HepG2 (cell line): ENCODE measurements at regions not wholly inside any gene's neighbourhood (a gene's known extent, or its start where the extent isn't known, plus 50 kb on each side); places are given as distances from the start of the nearest gene placed in this dataset.
A peak's percentile ranks its signal among the peaks of the same experiment; 100 is the strongest.

ENCODE experiments used
- ATAC-seq: fragments of 200-7000 bp; cut with Tn5 transposase; 3 replicates; pipeline ENCODE4 v1.9.1; 2020; ENCODE audit warnings: mild to moderate bottlenecking, moderate library complexity
- BruUV-seq: library from RNA; stranded (reverse); fragments of 400-500 nt; replicated peaks from 2 replicates; lab custom pipeline; 2021; lab: Mats Ljungman, UMichigan
- CTCF ChIA-PET: fragments of 300-600 bp; formaldehyde crosslinking; extraction: SDS; loops from one replicate; lab custom pipeline; 2021; ENCODE audit warnings: low total read pairs, inconsistent platforms, low intra/inter-chr PET ratio; lab: Yijun Ruan, JAX
- POLR2A ChIA-PET: fragments of 350-600 bp; sonication (Branson Sonifier 250); formaldehyde crosslinking; loops from one replicate; lab custom pipeline; 2020; ENCODE audit warnings: antibody characterized with exemption, inconsistent platforms; lab: Yijun Ruan, JAX
- DNase-seq: peaks from one replicate; pipeline ENCODE4 v3.0.0-alpha.2; 2015; ENCODE audit warnings: low spot score
- FAIRE-seq: peaks from 3 replicates; lab custom pipeline; 2011; peaks lifted over from hg19 to GRCh38; lab: Jason Lieb, UNC
- H2AFZ ChIP-seq: one replicate; pipeline ENCODE4 v1.6.1; 2011; ENCODE audit warnings: low read length, inconsistent platforms
- H3K27ac ChIP-seq: fragments of 300-600 bp; 3 replicates; pipeline ENCODE4 v1.8.0; 2011; ENCODE audit warnings: mixed run types, mild to moderate bottlenecking, mixed read lengths, low read length, inconsistent platforms; ENCODE audit not compliant: insufficient read depth; ENCODE audit errors: extremely low read length
- H3K27me3 ChIP-seq, 2 experiments: fragments of 200-600 bp in 1 of 2; 2 replicates in 1 of 2; 3 replicates in 1 of 2; pipeline versions ENCODE4 v1.6.0 to v1.8.0; 2011; ENCODE audit warnings: low read length in 2 of 2, mild to moderate bottlenecking in 2 of 2, moderate library complexity in 2 of 2, inconsistent platforms in 1 of 2; ENCODE audit not compliant: insufficient read depth in 2 of 2, control insufficient read depth in 1 of 2
- H3K36me3 ChIP-seq, 2 experiments: fragments of 200-600 bp in 1 of 2; replicated peaks in 1 of 2; 2 replicates in 1 of 2; 3 replicates in 1 of 2; pipeline versions ENCODE4 v1.5.1 to v1.8.0; 2011; ENCODE audit warnings: low read length in 2 of 2, inconsistent platforms in 1 of 2; ENCODE audit not compliant: insufficient read depth in 2 of 2, control insufficient read depth in 1 of 2
- H3K4me1 ChIP-seq: 2 replicates; pipeline ENCODE4 v1.5.1; 2012; ENCODE audit warnings: low read length, inconsistent platforms; ENCODE audit not compliant: insufficient read depth
- H3K4me2 ChIP-seq: 2 replicates; pipeline ENCODE4 v1.6.0; 2011; ENCODE audit warnings: low read depth, low read length, inconsistent platforms
- H3K4me3 ChIP-seq, 3 experiments: fragments of 200-600 bp in 1 of 3; sonication (generic), shearing (Covaris generic) in 1 of 3; replicated peaks in 1 of 3; 2 replicates each; pipeline ENCODE4 v1.5.1; 2011 to 2016; ENCODE audit warnings: low read length in 3 of 3, inconsistent platforms in 2 of 3, low read depth in 2 of 3, mild to moderate bottlenecking in 2 of 3, control low read depth in 1 of 3, mixed read lengths in 1 of 3; ENCODE audit not compliant: insufficient read depth in 1 of 3
- H3K79me2 ChIP-seq: one replicate; pipeline ENCODE4 v1.6.1; 2011; ENCODE audit warnings: low read length, inconsistent platforms; ENCODE audit not compliant: insufficient read depth
- H3K9ac ChIP-seq: 2 replicates; pipeline ENCODE4 v1.6.0; 2011; ENCODE audit warnings: mild to moderate bottlenecking, low read depth, low read length, inconsistent platforms; ENCODE audit not compliant: insufficient read depth
- H3K9me3 ChIP-seq: 2 replicates; pipeline ENCODE4 v1.5.1; 2012; ENCODE audit warnings: mild to moderate bottlenecking, low read length
- H4K20me1 ChIP-seq: 2 replicates; pipeline ENCODE4 v1.6.0; 2011; ENCODE audit warnings: inconsistent platforms, mild to moderate bottlenecking, low read length, moderate library complexity; ENCODE audit not compliant: insufficient read depth
- CEBPB ChIP-seq: IDR thresholded peaks from 2 replicates; pipeline ENCODE4 v1.6.1; 2011; ENCODE audit warnings: low read depth, low read length, improper control_type of control experiment, borderline replicate concordance
- HNF1A ChIP-seq, 2 experiments: sonication (generic) in 1 of 2; formaldehyde crosslinking in 1 of 2; IDR thresholded peaks; 2 replicates each; pipeline versions ENCODE4 v1.4.0 to v1.6.1; 2016 to 2020; ENCODE audit warnings: borderline replicate concordance in 1 of 2, low read depth in 1 of 2, mild to moderate bottlenecking in 1 of 2, missing genetic modification reagents in 1 of 2
- LCORL ChIP-seq, 2 experiments: fragments of 450-650 bp in 1 of 2; sonication (generic) in 1 of 2; formaldehyde crosslinking in 1 of 2; IDR thresholded peaks; 2 replicates each; pipeline versions ENCODE4 v1.5.0 to v1.6.1; 2017 to 2020; ENCODE audit warnings: antibody characterized with exemption in 1 of 2, missing genetic modification reagents in 1 of 2
- MBD4 ChIP-seq: IDR thresholded peaks from 2 replicates; pipeline ENCODE4 v1.6.1; 2012; ENCODE audit warnings: low read length, inconsistent platforms, borderline replicate concordance
- ZNF121 ChIP-seq: sonication (generic); formaldehyde crosslinking; IDR thresholded peaks from 2 replicates; pipeline ENCODE4 v1.5.0; 2020; ENCODE audit warnings: mild to moderate bottlenecking, missing genetic modification reagents
- ZNF205 ChIP-seq: IDR thresholded peaks from 2 replicates; pipeline ENCODE4 v1.6.1; 2018; ENCODE audit warnings: missing biosample characterization, missing genetic modification reagents
- ZNF383 ChIP-seq: sonication (generic); formaldehyde crosslinking; IDR thresholded peaks from 2 replicates; pipeline ENCODE4 v1.4.0; 2020; ENCODE audit warnings: missing genetic modification reagents, mild to moderate bottlenecking, borderline replicate concordance
- ZNF510 ChIP-seq: sonication (generic); formaldehyde crosslinking; IDR thresholded peaks from 2 replicates; pipeline ENCODE4 v1.4.0; 2020; ENCODE audit warnings: low read depth, mild to moderate bottlenecking, missing genetic modification reagents
- ZNF770 ChIP-seq: sonication (generic); formaldehyde crosslinking; IDR thresholded peaks from 2 replicates; pipeline ENCODE4 v1.5.0; 2020; ENCODE audit warnings: mild to moderate bottlenecking, missing genetic modification reagents
- ZNF781 ChIP-seq: sonication (generic); formaldehyde crosslinking; IDR thresholded peaks from 2 replicates; pipeline ENCODE4 v1.5.1; 2020; ENCODE audit warnings: borderline replicate concordance, mild to moderate bottlenecking, missing genetic modification reagents; ENCODE audit errors: not compliant biosample characterization
- whole genome bisulfite sequencing: methylation state at CpG from one replicate; pipeline ENCODE4 v1.1.6; 2017; ENCODE audit warnings: low lambda C conversion rate; 5-methylcytosine and 5-hydroxymethylcytosine counted together
- in situ Hi-C: cut with HindIII; loops from 2 replicates; pipeline ENCODE4 v1.10.0; 2017; ENCODE audit warnings: low pct_unique_long_range_greater_than_20kb; ENCODE audit not compliant: extremely low pct_ligation_motif_present
- intact Hi-C: fragments of 100-400 bp; cut with micrococcal nuclease; formaldehyde crosslinking; loops from one replicate; pipeline ENCODE4 v1.10.0; 2022; ENCODE audit not compliant: unreplicated experiment

- TF ChIP-seq HNF1A (IDR thresholded peaks at IDR 0.05; ENCODE audit: low read depth) (no peak), HNF1A (CRISPR knock-in tag; IDR thresholded peaks at IDR 0.05; ENCODE audit: borderline replicate concordance) (0 out of 2 replicates have a peak, but pooled peaks have one; percentile 40), ZNF383 (CRISPR knock-in tag) (0 out of 2 replicates have a peak, but pooled peaks have one; percentile 71), LCORL (IDR thresholded peaks at IDR 0.05) (no peak), LCORL (CRISPR knock-in tag; IDR thresholded peaks at IDR 0.05) (0 out of 2 replicates have a peak, but pooled peaks have one; percentile 0), ZNF781 (CRISPR knock-in tag) (no peak), ZNF510 (CRISPR knock-in tag) (0 out of 2 replicates have a peak, but pooled peaks have one; percentile 23)
Measured at GRCh38 chr16:72664056-72664508, 383.8 kb downstream of the ZFHX3 start (continued).

- TF ChIP-seq ZNF205 (CRISPR knock-in tag) (peak; percentile 83; the same call in 1 of the 2 replicates), ZNF121 (CRISPR knock-in tag) (peak; percentile 52; the same call in 1 of the 2 replicates), CEBPB (peak; percentile 24; the same call in 1 of the 2 replicates), ZNF770 (peak; percentile 28; the same call in 1 of the 2 replicates), MBD4 (no peak)
- Histone ChIP-seq H3K27ac (no peak overlapping the region), H2AFZ (no peak overlapping the region), H3K9ac (no peak overlapping the region), H3K36me3 (no peaks in the 10 kb centered on the region), H3K4me3 (no peak overlapping the region), H3K4me2 (no peak overlapping the region), H3K27me3 (no peaks in the 10 kb centered on the region; a peak in 1 of 5 replicates), H4K20me1 (no peaks in the 10 kb centered on the region), H3K79me2 (peaks cover 19% of the 10 kb centered on the region), H3K9me3 (no peaks in the 10 kb centered on the region), H3K4me1 (peaks cover 12% of the 10 kb centered on the region)
- ChIA-PET POLR2A (no interaction called here), CTCF (no interaction called here)
- in situ Hi-C loops, result no loop called here
- FAIRE-seq (no peak), ATAC-seq (no peak), DNase-seq (no peak)
- no TSS peak for BruUV-seq
- whole genome bisulfite sequencing, result 82% methylated on average over 5 of the region's 5 CpGs
- intact Hi-C loops, result no loop called here
Measured at GRCh38 chr16:72658888-72659717, 388.8 kb downstream of the ZFHX3 start.
